Fibroblast of skin of right biceps (primary cell): ENCODE measurements at regions not wholly inside any gene's neighbourhood (a gene's known extent, or its start where the extent isn't known, plus 50 kb on each side); places are given as distances from the start of the nearest gene placed in this dataset.

ENCODE experiments used
- DNase-seq: peaks from one replicate; pipeline ENCODE4 v3.0.0-alpha.2; 2013

DNA sequence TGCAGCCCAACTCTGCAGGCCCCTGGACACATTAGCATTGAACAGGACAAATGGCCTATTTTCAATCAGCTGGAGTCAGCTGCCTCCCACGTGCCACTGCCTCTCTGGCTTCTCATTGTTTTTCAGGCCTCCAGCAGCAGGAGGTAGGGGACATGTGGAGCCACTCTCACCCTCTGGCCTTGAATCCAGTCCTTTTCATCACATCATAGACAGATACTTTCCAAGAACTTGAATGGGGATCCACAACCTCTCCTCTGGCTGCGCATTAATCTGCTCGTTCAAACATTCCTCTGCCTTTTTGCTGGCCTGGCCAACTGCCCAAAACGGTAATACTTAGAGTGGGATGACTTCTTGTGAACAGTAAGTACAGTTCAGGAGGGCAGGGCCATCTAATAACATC, 592.3 kb downstream of the PKHD1 start:
- no peak for DNase-seq

- no peak for DNase-seq
Observed at GRCh38 chr6:51495610-51496396, 591.6 kb downstream of the PKHD1 start.

- no peak for DNase-seq
Observed at GRCh38 chr6:51502996-51503395, 584.4 kb downstream of the PKHD1 start.

DNA sequence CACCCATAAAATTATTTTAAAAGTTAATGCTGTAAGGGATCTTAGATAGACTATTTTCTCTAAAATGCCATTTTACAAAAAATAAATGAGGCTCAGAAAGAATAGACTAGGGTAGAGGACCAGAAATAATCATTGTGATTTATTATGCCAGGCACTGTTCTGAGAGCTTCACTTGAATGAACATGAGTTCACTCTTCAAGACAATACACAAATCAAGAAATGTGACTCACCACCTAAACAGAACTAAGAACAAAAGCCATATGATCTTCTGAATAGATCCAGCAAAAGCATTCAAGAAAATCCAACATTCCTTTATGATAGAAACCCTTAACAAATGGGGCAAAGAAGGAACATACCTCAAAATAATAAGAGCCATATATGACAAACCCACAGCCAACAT, 582.0 kb downstream of the PKHD1 start:
- DNase-seq = no peak

GRCh38 chr6:51509597-51509996, 577.8 kb downstream of the PKHD1 start:
- no peak for DNase-seq

- peak; percentile 6 for DNase-seq
Observed at GRCh38 chr6:51511081-51511480, 576.3 kb downstream of the PKHD1 start.

- DNase-seq = peak; percentile 3
Observed at GRCh38 chr6:51513891-51514747, 573.3 kb downstream of the PKHD1 start.

DNA sequence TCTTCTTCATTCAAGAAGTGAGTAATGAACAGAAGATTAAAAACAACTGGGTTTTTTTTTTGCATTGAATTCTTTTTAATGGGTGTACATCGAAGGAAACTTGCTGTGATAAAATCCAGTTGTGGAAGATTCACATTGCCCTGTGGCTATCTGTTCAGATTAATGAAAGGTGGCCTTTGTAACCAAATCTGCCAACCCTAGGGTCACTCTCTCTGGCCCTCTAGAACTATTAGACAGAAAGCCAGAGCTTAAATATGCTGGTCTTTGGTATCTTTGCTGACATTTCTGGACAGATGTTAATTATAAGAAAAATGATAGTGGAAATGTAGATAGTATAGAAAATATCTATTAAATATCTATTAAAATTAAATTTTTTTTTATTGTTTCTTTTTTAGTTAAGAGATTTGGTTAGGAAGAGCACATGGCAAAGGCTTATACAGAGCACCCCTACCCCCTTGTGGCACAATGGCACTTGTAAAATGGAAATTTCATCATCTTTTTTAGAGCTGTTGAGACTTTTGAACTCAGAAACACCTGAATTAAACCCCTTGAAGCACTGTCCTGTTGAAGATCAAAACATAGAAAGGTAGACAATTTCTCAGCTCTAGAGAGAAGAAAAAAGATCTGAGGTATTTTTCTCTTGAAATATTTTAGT, 572.5 kb downstream of the PKHD1 start:
- no peak for DNase-seq

GRCh38 chr6:51526049-51526448, 561.4 kb downstream of the PKHD1 start:
- no peak for DNase-seq

DNA sequence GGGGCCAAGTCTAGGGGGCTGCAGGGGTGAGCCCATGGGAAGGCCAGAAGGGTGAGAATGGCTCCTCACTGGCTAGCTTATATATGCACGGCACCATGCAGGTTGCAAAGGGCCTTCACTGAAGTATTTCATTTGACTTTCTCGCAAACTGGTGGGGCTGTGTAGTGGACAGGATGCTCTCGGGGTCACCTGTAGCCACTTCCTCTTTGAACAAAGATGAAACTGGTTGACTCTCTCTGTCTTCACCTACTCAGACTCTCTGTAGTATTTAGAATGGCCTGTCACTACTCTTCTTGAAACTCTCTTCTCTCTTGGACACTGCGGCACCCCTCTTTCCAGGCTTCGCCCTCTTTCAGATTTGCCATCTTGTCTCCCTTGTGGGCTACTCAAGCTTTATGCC, 560.5 kb downstream of the PKHD1 start:
- no peak for DNase-seq

- DNase-seq = no peak
Observed at GRCh38 chr6:51528556-51528955, 558.9 kb downstream of the PKHD1 start.

DNA sequence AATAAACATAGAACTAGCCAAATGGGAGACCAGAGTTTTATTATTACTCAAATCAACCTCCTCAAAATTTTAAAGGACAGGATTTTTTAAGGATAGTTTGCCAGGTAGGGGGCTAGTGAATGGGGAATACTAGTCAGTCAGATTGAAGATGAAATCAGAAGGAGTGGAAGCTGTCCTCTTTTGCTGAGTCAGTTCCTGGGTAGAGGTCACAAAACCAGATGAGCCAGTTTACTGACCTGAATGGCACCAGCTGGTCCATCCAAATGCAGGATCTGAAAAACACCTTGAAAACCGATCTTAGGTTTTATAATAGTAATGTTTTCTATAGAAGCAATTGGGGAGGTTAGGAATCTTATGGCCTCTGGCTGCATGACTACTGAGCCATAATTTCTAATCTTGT, 558.2 kb downstream of the PKHD1 start:
- DNase-seq = no peak

- no peak for DNase-seq
Observed at GRCh38 chr6:51531623-51532022, 555.8 kb downstream of the PKHD1 start.

DNA sequence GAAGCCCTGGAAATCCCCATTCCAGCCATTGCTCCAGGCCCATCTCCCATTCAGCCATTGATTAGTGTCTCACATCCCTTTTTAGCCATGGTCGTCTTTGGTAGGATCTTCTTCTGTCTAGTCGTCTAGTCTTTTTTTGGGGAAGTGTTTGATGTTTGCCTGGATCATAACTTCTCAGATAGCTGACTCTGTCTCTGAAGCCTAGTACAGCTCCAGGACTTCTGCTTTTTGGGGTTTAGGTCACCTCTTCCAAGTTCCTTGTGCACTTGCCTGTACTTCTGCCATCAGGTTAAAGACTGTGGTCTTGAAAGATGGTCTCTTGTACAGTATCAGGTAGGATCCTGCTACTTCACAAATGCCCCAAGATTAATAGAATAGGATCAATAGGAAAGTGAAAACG, 553.5 kb downstream of the PKHD1 start:
- no peak for DNase-seq

DNA sequence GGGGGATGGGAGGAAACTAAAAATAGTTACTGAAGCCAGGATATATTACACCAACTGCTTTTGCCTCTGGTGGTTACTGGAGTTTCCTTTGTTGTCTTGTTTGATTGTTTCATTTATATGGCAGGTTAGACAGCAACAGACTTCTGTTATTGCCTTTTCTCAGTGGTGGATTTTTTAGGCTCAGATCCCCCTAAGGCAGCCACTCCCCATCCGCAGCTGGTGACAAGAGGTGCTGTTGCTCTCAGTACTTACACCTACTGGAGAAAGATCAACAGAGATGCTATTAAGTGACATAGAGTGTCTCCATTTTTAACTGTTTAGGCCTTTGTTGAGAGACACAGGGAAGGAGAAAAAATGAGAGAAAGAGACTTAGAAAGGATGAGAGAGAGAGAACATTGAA, 552.1 kb downstream of the PKHD1 start:
- DNase-seq = no peak

DNA sequence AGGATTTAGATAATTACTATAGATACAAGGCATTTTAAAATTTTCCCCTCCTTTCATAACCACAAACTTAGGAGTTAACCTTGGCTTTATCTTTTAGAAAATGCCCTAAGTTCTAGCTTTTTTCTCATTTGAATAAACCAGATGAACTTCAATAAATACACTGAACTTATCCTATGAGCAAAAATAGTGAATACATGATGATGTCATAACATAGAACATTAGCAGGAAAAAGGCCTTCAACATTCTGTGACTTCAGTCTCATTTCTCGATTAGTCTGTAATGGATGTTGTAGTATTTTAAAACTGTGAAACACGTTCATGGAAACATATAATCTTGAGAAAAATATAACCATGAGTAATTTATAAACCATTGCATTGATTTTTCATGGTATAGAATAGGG, 550.7 kb downstream of the PKHD1 start:
- DNase-seq = no peak

DNA sequence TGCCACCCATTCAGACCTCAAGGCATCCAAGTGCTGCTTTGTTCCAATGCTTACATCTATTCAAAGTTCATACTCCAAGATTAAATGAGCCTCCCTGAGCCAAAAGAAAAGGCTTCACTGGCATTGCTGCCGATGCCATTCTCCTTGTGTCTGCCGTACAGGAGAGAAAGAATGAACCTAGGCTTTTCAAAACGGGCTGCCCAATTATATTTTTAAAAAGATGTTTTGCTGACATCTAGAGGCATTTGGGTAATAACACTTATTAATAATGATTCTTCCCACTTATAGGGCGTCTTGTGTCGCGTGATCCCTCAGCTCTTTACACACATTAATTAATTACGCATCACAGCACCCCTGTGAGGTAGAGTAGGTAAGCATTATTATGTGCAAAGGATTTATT, 545.6 kb downstream of the PKHD1 start:
- DNase-seq = peak; percentile 0

- DNase-seq = peak; percentile 15
Observed at GRCh38 chr6:51542475-51542874, 544.9 kb downstream of the PKHD1 start.

DNA sequence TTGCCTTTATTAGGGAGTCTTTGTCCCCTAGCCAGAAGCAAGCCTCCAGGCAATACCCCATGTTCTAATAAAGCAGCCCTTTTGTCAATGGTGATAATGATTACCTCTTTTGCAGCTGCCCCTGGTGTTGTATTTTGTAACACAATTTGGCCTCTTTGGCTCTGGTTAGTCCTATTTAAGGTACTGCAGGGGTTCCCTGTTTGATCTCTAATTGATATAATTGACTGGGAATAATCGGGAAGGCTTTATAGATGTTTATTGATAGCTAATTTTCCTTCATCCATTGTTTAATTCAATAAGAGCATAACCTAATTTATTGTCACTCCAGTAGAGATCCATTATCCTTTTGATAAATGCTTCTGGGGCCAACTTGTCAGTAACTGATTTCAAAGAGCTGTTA, 537.2 kb downstream of the PKHD1 start:
- no peak for DNase-seq

- no peak for DNase-seq
Observed at GRCh38 chr6:51552435-51552834, 535.0 kb downstream of the PKHD1 start.

GRCh38 chr6:51553246-51554015, 534.0 kb downstream of the PKHD1 start:
- no peak for DNase-seq

DNA sequence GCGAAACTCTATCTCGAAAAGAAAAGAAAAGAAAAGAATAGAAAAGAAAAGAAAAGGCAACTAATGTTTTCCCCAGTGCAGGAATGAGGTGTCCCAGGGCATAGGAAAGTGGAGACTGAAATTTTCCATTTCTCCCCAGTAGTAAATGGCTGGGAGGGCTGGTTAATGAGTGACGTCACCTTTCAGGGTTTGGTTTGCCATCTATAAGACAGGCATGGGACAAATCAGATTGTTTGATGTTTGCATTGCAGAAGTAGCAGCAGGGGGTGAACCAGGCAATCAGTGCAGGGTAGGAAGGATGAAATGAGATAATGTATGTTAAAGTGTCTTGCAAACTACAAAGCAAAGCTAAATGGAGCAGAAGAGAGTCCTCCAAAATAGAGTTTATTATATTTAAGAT, 533.4 kb downstream of the PKHD1 start:
- no peak for DNase-seq

DNA sequence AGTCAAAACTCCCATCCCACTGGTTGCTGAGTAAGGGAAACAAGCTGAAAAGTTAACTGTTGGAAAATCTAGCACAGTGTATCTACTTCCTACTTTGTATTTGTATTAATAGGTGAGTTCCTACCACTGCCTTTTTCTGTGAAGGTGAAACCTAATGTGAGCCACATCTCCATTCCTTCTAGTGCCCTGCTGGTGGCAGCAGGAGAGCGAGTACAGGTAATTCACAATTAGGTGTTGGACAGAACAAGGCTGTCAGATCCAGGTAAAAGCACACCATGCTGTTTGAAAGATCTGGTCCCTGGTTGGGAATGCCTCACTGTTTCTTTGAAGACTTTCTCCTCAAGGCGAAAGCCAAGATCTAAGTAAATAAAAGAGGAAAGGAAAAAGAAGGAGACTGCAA, 528.4 kb downstream of the PKHD1 start:
- DNase-seq = no peak
